Gastrocnemius medialis (tissue), 4 donors: ENCODE measurements at regions not wholly inside any gene's neighbourhood (a gene's known extent, or its start where the extent isn't known, plus 50 kb on each side); places are given as distances from the start of the nearest gene placed in this dataset.

Source experiments
- CTCF ChIP-seq, 5 experiments: fragments of 450-650 bp in 3 of 5; fragments of 200-600 bp in 2 of 5; sonication (generic) in 2 of 5; IDR thresholded peaks in 4 of 5; conservative IDR thresholded peaks in 1 of 5; 1 replicate in 4 of 5; 2 replicates in 1 of 5; pipeline ENCODE4 v1.5.1; 2016 to 2019; ENCODE audit warnings: antibody characterized with exemption in 5 of 5, mild to moderate bottlenecking in 3 of 5, moderate library complexity in 3 of 5
- POLR2A ChIP-seq, 2 donors: fragments of 450-650 bp; IDR thresholded peaks; one replicate each; pipeline ENCODE4 v1.6.1; 2017; ENCODE audit warnings: antibody characterized with exemption in 2 of 2, mild to moderate bottlenecking in 2 of 2, moderate library complexity in 2 of 2

GRCh38 chr3:127133971-127134370, 59.0 kb upstream of the PRR23E start:
- TF ChIP-seq POLR2A (IDR thresholded peaks at IDR 0.05): no peak
- TF ChIP-seq CTCF (IDR thresholded peaks at IDR 0.05 in 4 of 5, conservative IDR thresholded peaks at IDR 0.05 in 1 of 5): no peak
